ENCODE measurements at regions not wholly inside any gene's neighbourhood (a gene's known extent, or its start where the extent isn't known, plus 50 kb on each side); places are given as distances from the start of the nearest gene placed in this dataset.

DNA sequence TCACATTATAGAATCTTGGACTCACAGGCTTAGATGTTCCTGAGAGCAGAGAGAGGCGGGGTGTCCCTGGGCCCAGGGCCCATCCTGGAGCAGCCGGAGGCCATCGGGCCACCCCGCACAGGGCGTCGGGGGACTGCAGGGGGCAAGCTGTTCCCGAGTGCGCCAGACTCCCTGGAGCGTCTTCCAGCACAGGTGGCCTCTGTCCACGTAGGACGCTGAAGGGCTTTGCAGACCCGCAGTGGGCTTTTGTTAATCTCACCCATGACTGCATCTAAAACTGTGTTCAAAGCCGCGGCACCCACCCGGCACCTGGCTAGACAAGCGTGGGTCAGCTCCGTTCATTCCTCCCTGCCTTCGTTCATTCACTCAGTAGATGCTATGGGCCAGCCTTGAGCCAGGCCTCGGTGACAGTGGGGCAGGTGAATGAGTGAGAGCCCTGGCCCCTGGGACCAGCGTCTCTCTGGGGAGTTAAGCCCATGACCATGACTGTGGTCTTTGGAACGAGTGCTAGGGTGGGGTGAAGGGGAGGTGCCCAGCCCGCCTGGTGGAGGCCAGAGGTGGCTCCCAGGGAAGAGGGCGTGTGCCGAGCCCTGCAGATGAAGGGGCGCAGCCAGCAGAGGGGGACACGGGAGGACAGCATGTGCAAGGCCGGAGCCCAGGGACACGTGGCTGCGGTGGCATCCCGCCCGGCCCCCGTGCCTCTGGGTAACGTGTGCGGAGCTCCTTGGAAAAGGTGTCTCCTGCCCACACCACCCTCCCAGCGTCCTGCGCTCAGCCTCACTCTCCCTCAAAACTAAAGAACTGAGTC is 98.3 kb downstream of the HMX1 start:
- DNase-seq = peak; percentile 39

DNA sequence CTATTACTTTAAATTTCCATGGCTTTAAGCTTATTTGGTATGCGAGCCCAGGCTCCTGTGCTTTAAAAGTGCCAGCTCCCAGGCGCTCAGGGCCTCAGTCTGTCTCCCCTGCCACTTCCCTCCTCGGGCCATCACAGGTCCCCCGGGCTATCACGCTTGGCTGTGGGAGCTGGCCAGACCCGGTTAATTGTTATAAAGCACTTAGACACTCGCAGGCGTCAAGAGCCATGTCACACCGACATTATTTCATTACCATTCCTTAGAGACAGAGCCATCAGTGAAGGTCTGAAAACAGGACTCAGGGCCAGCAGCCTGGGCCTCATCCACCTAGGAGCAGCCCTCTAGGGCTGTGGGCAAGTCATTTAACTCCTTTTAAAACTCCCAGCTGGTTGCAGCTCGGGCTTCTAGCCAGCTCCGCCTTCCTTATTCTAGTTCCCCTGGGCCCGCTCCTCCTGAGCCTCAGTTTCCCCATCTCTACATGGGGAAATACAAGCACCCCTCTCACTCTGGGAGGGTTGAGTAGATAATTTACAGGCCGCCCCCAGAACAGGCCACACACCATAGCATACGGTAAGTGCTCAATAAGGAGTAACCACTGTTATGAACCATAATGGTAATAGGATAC is 99.0 kb downstream of the HMX1 start:
- DNase-seq = peak; percentile 13

DNA sequence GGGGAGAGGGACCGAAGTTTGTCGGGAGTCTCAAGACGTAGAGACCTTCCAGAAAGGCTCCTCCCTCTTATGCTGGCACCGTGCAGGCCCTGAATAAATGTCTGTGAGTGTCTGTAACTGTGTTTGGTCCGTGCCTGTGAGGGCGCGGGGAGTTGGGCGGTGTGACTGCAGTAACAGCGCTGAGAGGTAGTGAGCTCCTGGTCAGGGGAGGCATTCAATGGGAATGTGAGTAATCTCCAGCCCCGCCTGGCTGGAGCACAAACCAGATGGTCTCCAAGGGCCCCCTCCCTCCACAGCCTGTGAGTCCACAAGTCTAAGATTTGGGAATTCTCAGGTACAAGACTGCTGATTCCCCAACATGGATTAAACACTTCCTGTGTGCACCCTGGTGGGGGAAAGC is 100.0 kb downstream of the HMX1 start:
- peak; percentile 33 for DNase-seq

DNA sequence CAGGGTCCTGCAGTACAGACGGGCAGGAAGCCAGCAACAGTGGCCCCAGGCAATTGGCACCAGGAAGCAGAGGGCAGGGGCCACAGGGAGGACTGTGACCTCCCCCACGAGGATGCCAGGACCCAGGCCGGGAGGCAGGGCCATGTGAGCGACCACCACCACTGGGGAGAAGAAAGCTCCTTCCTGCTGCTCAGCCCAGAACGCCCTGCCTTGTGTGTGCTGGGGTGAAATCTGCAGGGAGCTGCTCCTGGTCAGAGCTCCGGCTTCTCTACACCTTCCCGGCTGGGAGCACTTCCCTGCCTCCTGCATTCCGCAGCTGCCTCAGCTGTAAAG is 100.4 kb downstream of the HMX1 start:
- peak; percentile 48 for DNase-seq

DNA sequence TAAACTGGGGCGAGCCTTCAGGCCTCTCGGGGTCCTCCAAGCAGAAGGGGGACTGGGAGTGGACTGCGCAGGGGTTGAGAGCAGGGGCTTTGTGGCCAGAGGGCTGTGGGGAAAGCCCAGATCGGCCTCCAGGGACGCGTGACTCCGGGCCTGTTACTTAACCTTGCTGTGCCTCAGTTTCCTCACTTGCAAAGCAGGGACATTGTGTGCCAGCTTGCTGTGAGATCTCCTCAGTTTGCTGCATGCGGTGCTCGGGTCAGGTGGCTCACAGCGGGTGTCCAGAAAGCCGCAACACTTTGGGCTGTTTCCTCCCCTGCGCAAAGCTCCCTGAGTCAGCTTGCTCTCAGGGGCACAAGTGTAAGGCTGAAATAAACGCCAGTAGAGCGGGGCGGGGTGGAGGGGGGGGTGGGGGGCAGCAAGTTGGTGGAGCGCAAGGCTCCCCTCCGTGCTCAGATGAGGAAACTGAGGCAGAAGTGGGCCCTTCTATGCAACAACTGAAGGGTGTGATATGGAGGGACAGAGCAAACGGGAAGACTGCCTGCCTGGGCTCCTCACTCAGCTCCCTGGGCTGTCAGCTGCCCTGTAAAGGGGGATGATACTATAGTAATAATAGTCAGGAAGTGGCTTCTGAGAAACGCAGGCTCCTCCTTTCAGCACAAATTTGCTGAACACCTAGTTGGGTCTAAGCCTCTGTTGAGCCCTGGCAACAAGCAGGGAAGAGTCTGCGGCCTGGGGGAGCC is 101.0 kb downstream of the HMX1 start:
- DNase-seq = peak; percentile 37

DNA sequence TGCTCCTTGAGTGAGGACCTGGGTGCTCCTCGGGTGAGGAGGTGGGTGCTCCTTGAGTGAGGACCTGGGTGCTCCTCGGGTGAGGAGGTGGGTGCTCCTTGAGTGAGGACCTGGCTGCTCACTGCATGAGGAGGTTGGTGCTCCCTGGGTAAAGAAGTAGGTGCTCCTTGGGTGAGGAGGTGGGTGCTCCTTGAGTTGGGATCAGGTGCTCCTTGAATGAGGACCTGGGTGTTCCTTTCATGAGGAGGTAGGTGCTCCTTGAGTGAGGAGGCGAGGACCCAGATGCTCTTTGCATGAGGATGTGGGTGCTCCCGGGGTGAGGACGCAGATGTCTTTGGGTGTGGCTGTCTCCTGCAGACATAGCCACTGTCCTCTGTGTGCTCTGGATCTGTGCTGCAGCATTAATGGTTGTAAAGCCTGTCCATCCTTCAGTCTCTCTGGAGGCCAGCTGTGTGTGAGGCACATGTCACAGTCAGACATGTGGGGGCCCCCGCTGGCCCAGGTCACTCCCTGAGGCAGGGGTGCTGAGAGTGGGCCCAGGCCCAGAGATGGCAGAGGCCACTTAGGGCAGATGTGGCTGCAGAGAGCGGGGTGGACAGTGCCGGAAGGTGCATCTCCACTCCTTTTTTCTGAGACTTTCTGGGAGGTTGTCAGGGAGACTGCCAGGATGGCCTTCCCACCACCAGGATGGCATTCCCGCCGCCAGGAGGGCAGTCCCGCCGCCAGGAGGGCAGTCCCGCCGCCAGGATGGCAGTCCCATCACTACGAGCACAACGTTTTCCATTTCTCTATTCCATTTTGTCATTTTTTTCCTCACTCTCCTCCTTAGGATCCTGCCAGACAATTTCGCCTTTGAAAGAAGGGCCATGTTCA is 101.8 kb downstream of the HMX1 start:
- DNase-seq = peak; percentile 49

DNA sequence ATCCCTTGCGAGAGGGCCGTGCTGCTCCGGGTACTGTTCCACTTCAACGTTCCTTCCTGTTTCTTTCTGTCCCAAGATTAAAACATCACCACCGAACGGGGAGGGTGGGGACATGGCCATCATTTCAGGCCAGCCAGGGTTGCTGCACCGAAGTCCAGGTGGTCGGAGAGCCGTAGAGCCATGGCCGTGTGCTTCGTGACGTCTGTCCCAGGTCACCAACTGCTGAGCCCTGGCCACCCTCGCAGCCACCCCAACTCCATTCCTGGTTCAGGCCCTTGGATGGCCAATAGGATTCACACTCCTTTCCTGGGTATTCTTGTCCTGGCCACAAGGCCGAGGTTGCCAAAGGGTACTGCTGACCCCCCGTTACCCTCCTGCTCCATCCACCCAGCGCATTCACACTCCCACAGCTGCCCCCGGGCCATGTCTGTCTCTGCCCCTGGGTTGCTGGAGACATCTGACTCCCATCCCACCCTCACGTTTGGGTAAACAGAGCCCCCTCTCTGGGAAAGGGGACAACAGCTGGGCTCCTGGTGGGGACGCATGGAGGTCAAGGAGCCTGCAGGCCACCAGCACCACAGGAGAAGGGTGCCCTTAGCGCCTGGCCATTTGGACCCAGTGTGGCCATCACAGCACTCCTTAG is 103.2 kb downstream of the HMX1 start:
- DNase-seq = peak; percentile 27

DNA sequence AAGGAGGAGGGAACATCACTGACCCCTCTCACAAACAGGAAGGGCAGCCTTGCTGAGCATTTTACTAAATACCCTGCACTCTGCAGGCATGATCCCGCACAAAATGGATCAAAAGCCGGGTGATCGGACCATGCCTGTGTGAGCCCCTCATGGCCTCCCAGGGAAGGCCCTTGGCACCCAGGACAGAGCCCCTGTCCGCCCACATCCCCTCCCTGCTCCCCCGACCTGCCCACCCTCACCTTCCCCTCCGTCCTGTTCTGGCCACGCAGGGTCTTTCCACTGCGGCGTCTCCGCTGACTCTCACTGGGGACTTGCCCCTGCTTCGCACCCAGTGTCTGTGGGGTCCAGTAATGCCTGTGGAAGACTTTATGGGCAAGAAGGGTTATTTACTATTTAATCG is 105.0 kb downstream of the HMX1 start:
- peak; percentile 37 for DNase-seq

DNA sequence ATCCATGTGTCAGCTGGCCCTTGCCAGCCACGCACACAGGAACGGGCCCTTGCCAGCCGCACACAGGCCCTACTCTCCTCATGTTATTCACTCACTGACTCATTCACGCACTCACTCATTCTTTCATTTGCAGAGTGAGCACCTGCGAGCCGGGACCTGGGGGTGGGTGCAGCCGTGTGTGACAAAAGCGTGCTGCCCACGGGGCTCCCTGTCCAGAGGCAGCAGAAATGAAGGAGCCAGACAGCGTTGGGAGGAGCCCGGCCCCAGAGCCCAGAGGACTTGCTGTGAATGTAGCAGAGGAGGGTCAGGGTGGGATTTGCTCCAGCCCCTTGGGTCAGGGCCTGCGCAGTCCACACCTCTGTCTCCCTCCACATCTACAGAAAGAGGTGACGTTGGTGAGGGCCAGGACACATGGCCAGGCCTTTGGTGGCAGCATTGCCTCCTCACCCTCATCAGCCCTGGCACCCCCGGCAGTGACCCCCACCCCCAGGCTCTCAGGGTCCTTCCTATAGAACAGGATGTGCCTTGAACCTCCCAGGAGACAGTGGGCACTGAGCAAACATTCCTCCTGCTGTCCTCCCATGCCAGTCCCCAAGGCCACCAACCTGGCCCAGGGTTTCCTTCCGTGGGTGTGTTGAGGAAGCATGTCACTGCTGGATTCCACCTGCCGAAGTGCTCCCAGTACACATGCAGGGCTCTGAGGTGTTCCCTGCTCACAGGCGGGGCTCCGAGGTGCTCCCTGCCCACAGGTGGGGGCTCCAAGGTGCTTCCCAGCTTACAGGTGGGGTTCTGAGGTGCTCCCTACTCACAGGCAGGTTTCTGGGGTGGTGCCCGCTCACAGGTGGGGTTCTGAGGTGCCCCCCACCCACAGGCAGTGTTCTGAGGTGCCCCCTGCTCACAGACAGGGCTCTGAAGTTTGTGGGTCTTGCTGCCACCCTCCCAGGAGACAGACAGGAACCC is 105.7 kb downstream of the HMX1 start:
- DNase-seq = peak; percentile 55

DNA sequence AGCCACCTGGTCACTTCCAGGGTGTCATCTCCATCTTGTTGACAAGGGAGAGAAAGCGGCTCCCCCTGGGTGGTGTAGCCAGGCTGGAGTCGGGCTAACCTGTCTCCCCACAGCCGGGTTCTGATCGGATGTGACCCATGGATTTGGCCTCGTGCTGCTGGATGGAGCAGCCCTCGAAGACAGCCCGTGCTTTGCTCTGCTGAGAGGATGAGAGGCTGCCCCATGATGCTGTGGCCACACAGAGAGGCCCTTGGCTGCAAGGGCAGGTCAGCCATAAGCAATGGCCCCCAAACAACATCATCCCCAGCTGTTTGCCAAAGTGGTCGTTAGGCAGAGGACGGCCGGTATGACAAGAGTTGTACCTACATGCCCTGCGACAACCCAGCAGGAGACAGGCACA is 106.6 kb downstream of the HMX1 start:
- peak; percentile 38 for DNase-seq

DNA sequence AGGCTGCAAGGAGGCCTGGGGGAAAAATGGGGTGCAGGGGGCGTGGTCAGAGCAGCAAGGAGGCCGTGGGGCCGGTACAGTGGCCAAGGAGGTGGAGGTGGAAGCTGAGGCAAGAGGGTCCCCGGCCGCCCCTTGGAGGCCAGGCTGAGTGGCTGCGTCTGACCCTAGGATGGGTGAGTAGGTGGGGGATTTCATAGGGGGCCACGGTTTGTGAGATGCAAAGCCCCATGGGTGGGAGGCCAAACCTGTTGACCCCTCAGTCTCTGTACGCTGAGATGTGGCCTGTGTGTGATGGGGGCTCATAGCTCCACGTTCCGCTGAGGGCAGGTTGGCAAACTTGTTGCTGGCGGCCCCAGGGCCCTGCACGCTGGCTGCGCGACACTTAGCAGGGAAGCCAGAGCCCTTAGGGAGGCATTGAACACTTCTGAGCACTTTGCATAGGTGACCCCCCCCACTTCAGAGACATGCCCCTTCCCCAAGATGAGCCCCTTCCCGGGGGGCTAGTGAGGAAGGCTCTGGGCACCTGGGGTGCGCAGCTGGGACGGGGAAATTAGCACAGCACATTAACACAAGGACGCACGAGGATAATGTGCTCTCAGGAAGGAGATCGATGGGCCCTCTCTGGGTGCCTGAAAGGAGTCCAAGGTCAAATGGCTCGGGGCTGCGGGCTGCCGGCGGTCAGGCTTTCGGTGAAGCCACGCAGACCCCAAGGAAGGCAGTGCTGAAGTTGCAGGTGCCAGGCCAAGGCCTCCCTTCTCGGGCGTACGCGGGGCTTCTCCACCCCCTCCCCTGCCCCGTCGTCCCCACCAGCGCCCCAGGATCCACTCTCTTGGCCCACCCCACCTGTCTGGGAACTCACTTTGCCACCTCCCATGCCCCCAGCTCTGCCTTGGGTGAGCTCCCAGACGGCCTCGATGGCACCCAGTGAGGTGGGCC is 107.4 kb downstream of the HMX1 start:
- peak; percentile 57 for DNase-seq

DNA sequence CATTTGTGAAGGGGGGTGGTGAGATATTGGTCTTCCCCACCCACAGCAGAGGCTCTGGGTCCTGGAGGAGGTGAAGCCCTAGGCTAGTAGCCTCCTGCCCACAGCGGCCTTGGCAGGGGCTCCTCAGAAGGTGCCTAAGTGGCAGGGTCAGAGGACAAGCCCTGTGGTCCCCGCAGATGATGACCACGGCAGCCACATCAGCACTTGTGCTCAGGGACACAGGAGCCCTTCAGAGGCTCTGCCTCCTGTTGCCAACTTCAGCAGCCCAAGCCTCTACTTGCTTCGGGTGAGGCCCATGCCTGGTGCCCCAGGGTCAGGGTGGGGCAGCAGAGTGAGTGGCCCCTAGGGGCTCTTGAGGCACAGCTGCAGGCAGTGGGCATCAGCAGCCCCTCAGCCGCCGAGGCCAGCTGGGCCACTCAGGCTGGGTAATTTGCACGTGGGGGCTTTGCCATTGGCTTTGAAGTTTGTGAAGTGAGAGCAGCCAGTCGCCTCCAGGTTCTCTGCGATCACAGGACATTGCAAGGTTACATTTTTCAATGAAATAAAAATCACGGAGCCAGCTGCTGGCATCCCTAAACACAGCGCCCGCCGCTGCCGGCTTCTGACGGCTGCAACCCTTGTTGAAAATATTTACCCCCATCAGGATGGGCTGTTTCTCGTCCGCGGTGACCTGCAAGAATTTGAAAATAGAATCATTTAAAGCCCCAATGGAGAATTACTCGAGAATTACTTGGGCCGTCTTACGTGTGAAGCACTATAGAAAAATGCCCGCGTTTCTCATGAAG is 108.5 kb downstream of the HMX1 start:
- DNase-seq = peak; percentile 24

DNA sequence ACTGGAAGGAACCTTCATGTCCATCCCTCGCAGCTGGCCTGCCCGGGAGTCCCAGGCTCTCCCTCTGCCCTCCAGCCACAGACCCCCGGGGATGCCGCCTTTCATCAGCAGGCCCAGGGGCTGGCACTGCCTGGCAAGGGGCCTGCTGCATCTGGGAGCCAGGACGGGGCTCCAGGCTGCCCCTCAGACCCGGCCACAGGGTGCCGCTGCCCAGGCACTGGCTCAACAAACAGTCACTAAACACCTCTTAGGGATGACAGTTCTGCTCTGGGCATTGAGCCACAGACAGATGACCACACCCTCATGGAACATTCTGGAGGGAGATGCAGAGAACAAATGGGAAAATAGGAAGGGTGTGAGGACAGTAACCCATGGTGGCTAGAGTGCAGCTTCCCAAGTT is 109.3 kb downstream of the HMX1 start:
- DNase-seq = peak; percentile 36

DNA sequence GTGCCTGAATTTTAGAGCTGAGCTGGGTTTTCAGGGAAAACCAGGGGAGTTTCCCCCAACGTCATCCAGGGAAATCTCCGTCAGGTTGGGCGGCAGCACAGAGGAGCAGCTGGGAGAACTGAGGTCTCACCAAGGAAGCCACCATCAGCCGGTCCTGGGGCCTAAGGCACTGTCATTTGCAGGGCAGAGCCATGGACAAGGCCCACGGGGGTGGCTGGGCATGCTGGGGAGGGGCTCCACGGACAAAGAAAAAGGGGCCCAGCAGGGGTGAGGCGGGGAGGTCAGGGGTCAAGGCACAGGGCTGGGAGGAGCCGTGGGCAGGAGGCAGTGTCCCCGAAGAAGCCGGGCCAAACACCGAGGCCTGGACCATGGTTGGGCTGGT is 109.8 kb downstream of the HMX1 start:
- DNase-seq = peak; percentile 52

DNA sequence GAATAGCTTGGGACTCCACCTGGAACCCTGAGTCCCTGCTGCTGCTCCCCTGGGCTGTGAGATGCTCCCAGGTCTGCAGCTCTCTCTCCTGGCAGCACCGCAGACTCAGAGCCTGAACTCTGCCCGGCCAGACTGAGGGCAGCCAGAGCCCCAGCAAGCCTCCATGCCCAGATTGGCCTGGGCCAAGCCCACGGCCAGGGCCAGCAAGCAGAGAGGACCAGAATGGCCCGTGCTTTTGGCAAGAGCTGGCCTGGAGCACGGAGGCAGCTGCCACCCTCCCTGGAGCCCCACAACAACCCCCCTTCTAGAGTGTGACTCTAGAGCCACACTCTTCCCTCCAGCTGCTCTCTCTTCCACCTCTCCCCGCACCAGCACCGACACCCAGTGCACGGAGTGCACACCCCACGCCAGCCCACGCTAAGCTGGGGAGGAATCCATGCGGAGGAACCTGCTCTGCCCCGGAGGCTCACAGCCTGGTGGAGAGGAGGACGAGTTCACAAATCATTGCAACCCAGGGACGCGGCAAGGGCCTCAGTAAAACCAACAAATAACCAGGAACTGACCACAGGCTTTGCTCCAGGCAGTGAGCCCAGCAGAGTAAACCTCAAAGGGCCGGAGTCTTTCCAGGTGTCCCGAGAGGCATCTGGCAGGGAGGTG is 110.3 kb downstream of the HMX1 start:
- DNase-seq = peak; percentile 53

DNA sequence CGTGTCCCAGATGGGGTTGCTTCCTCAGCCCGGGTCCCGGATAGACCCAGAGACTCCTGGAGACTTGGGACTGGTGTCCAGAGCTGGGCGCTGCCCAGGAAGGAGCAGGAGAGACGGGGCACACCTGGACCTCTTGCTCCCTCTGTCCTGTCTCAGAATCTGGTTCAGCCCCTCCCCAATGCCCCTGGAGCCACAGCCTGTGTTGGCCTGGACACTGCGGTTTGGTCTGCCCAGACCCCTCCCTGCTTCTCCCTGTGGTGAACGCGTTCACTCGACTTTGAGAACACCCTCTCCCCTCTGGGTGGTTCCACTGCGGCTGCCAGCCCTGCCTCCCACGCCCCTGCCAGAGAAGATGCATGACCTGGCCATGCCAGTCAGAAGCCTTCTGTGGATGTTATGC is 111.1 kb downstream of the HMX1 start:
- peak; percentile 59 for DNase-seq

DNA sequence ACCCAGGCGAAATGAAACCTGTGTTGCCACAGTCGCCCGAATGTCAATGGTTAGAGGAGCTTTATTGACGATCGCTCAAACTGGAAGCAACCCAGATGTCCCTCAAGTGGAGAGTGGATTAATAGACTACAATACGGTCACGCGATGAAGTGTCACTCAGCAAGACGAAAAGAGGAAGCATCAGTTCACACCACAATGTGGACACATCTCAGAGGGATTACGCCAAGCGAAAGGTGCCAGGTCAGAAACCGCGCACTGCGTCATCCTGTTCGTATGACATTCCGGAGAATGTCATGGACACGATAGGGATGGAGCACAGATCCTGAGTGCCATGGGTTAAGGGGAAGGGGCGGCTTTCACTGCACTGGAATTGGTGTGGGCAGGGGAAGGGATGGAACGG is 111.7 kb downstream of the HMX1 start:
- DNase-seq = peak; percentile 24

DNA sequence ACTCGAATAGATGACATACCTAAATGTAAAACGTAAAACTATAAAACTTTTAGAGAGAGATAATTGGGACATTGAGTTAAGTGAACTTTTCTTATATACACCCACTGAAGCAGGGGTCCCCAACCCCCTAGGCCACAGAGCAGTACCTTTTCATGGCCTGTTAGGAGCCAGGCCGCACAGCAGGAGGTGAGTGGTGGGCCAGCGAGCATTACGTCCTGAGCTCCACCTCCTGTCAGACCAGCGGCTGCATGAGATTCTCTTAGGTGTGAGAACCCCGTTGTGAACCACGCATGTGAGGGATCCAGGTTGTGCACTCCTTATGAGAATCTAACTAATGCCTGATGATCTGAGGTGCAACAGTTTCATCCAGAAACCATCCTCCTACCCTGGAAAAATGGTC is 114.8 kb downstream of the HMX1 start:
- DNase-seq = peak; percentile 27
